ENCODE measurements at regions not wholly inside any gene's neighbourhood (a gene's known extent, or its start where the extent isn't known, plus 50 kb on each side); places are given as distances from the start of the nearest gene placed in this dataset.

GRCh38 chr6:54463354-54464024, 155.2 kb downstream of the TINAG start:
- no peak for ATAC-seq
- no peak for DNase-seq
- Histone ChIP-seq H3K9me3 (no peaks in the 10 kb centered on the region), H3K27ac (no peak overlapping the region), H3K4me3 (no peak overlapping the region), H3K4me1 (no peaks in the 10 kb centered on the region), H3K27me3 (no peaks in the 10 kb centered on the region), H3K36me3 (replicated peaks in 1 of 2; ENCODE audit: insufficient read depth in 1 of 2, low read depth in 2 of 2) (no peaks in the 10 kb centered on the region)
- intact Hi-C loops (cut with DNase I), result no loop called here
- TF ChIP-seq POLR2A (IDR thresholded peaks at IDR 0.05) (no peak), CTCF (IDR thresholded peaks at IDR 0.05) (no peak)
- 55 to 57% methylated on average over 4 of the region's 4 CpGs for WGBS, 2 donors

DNA sequence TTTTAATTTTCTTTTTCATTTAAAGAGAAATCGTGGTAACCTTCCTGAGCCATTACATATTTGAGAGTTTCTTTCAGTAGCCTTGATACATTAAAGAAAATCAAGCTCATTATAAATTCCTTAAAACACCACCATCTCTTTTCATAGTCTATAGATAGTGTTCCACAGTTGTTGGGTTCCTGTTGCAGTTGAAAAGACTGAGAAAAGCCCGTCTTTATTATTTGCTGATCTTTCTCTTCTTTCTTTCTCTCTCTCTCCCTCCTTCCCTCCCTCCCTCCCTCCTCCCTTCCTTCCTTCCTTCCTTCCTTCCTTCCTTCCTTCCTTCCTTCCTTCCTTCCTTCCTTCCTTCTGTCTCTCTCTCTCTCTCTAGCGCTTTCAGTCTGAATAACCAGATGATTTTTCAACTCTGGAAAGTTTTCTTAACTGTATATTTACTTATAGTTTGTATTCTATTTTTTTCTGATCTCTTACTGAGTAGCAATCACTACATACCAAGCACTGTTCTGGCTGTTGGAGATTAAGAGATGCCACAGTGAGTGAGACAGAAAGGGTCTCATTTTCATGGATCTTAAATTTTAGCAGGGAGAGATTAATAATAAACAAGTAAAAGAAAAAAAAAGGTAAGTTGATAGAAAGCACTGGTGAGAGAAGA, 157.5 kb downstream of the TINAG start:
- no peak overlapping the region for H3K27ac ChIP-seq
- intact Hi-C loops (cut with DNase I), result no loop called here
- H3K36me3 ChIP-seq (replicated peaks in 1 of 2; ENCODE audit: insufficient read depth in 1 of 2, low read depth in 2 of 2), result no peaks in the 10 kb centered on the region
- no peaks in the 10 kb centered on the region for H3K4me1 ChIP-seq
- TF ChIP-seq POLR2A (IDR thresholded peaks at IDR 0.05) (no peak), CTCF (IDR thresholded peaks at IDR 0.05) (no peak)
- H3K9me3 ChIP-seq, result no peaks in the 10 kb centered on the region
- no peak overlapping the region for H3K4me3 ChIP-seq
- ATAC-seq (no peak), DNase-seq (no peak)
- WGBS, 2 donors, result 48 to 50% methylated on average over 3 of the region's 3 CpGs
- no peaks in the 10 kb centered on the region for H3K27me3 ChIP-seq

- Histone ChIP-seq H3K27ac (no peak overlapping the region), H3K4me1 (no peaks in the 10 kb centered on the region), H3K27me3 (no peaks in the 10 kb centered on the region), H3K4me3 (no peak overlapping the region), H3K9me3 (no peaks in the 10 kb centered on the region), H3K36me3 (replicated peaks in 1 of 2; ENCODE audit: insufficient read depth in 1 of 2, low read depth in 2 of 2) (no peaks in the 10 kb centered on the region)
- DNase-seq (no peak), ATAC-seq (no peak)
- no peak for TF ChIP-seq POLR2A (IDR thresholded peaks at IDR 0.05)
- no peak for TF ChIP-seq CTCF (IDR thresholded peaks at IDR 0.05)
- intact Hi-C loops (cut with DNase I), result no loop called here
- WGBS, 2 donors, result 35 to 64% methylated on average over 1 of the region's 1 CpG
These were observed 159.1 kb downstream of the TINAG start for GRCh38 chr6:54467384-54467783.

DNA sequence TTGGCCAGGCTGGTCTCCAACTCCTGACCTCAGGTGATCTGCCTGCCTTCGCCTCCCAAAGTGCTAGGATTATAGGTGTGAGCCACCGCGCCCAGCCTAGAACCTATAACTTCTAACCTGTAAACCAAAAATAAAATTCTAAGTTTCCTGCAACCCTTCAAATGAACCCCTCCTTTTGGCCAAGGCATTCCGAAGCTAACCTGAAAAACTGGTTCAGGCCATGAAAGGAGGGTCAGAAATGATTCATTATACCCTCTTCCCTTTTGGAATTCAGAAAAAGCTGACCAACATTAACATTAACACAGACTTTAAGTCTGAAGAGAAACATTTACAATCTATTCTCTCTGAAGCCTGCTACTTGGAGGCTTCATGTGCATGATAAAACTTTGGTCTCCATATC, 165.1 kb downstream of the TINAG start:
- WGBS, 2 donors, result 72 to 75% methylated on average over 4 of the region's 4 CpGs
- Histone ChIP-seq H3K9me3 (no peaks in the 10 kb centered on the region), H3K4me1 (no peaks in the 10 kb centered on the region), H3K4me3 (no peak overlapping the region), H3K36me3 (replicated peaks in 1 of 2; ENCODE audit: insufficient read depth in 1 of 2, low read depth in 2 of 2) (no peaks in the 10 kb centered on the region), H3K27ac (no peak overlapping the region), H3K27me3 (no peaks in the 10 kb centered on the region)
- no peak for TF ChIP-seq CTCF (IDR thresholded peaks at IDR 0.05)
- no peak for TF ChIP-seq POLR2A (IDR thresholded peaks at IDR 0.05)
- intact Hi-C loops (cut with DNase I), result no loop called here
- no peak for ATAC-seq
- no peak for DNase-seq

DNA sequence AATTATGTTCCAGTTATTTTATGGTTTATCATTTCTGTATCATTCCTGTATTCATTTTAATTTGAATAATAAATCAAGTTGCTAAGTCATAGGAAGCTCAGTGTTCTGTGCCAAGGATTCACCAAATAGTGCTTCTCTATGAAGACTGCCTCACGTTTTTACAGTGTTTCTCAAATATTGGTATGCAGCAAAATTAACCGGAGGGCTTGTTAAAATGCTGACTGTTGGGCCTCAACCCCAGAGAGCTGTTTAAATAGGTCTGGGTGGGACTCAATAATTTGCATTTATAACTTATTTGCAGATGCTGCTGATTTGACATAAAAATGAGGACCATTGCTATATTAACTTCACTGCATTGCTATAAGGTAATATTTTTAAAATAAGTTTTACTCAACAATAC, 166.7 kb downstream of the TINAG start:
- H3K27me3 ChIP-seq, result no peaks in the 10 kb centered on the region
- ATAC-seq (no peak), DNase-seq (no peak)
- no peaks in the 10 kb centered on the region for H3K9me3 ChIP-seq
- no peaks in the 10 kb centered on the region for H3K36me3 ChIP-seq (replicated peaks in 1 of 2; ENCODE audit: insufficient read depth in 1 of 2, low read depth in 2 of 2)
- TF ChIP-seq POLR2A (IDR thresholded peaks at IDR 0.05), result no peak
- no peak for TF ChIP-seq CTCF (IDR thresholded peaks at IDR 0.05)
- intact Hi-C loops (cut with DNase I), result no loop called here
- no peak overlapping the region for H3K4me3 ChIP-seq
- no peak overlapping the region for H3K27ac ChIP-seq
- H3K4me1 ChIP-seq, result no peaks in the 10 kb centered on the region
- 55 to 57% methylated on average over 2 of the region's 2 CpGs for WGBS, 2 donors

Measured in body of pancreas (tissue), 4 donors.